Panc1 (cell line): ENCODE measurements at regions not wholly inside any gene's neighbourhood (a gene's known extent, or its start where the extent isn't known, plus 50 kb on each side); places are given as distances from the start of the nearest gene placed in this dataset.

ENCODE experiments used
- ATAC-seq: fragments of 200-7000 bp; cut with Tn5 transposase; 2 replicates; pipeline ENCODE4 v1.9.1; 2020; ENCODE audit warnings: mild to moderate bottlenecking, moderate library complexity
- BruUV-seq: library from RNA; stranded (reverse); fragments of 400-500 nt; replicated peaks from 2 replicates; lab custom pipeline; 2021; lab: Mats Ljungman, UMichigan
- CTCF ChIA-PET: fragments of 300-600 bp; sonication (Branson Sonifier 250); formaldehyde crosslinking; loops from one replicate; lab custom pipeline; 2022; ENCODE audit warnings: antibody characterized with exemption; lab: Charles Lee
- POLR2A ChIA-PET: fragments of 300-600 bp; sonication (Branson Sonifier 250); formaldehyde crosslinking; loops from one replicate; lab custom pipeline; 2022; ENCODE audit warnings: antibody characterized with exemption; lab: Charles Lee
- DNase-seq: peaks from one replicate; pipeline ENCODE4 v3.0.0-alpha.2; 2010; ENCODE audit warnings: low read depth, low spot score
- H3K27ac ChIP-seq: 2 replicates; pipeline ENCODE4 v1.5.1; 2011; ENCODE audit warnings: mild to moderate bottlenecking, low read length, inconsistent platforms
- H3K27me3 ChIP-seq: fragments of 200-500 bp; sonication (Bioruptor generic); 2 replicates; pipeline ENCODE4 v1.6.0; 2014; ENCODE audit warnings: low read length, inconsistent platforms; ENCODE audit not compliant: control insufficient read depth, insufficient read depth
- H3K36me3 ChIP-seq: fragments of 200-500 bp; sonication (Bioruptor generic); 2 replicates; pipeline ENCODE4 v1.5.1; 2014; ENCODE audit warnings: inconsistent platforms, mild to moderate bottlenecking, low read length, moderate library complexity; ENCODE audit not compliant: control insufficient read depth, insufficient read depth
- H3K4me1 ChIP-seq: 2 replicates; pipeline ENCODE4 v1.5.1; 2011; ENCODE audit warnings: inconsistent platforms, mild to moderate bottlenecking, low read length, moderate library complexity; ENCODE audit not compliant: control insufficient read depth, insufficient read depth
- H3K4me3 ChIP-seq, 2 experiments: 2 replicates each; pipeline ENCODE4 v1.5.1; 2011 to 2012; ENCODE audit warnings: low read depth in 2 of 2, low read length in 2 of 2, mild to moderate bottlenecking in 2 of 2, inconsistent platforms in 1 of 2, moderate library complexity in 1 of 2
- H3K9me3 ChIP-seq: fragments of 200-500 bp; sonication (Bioruptor generic); 2 replicates; pipeline ENCODE4 v1.5.1; 2014; ENCODE audit warnings: low read depth, mild to moderate bottlenecking, inconsistent platforms, low read length, moderate library complexity; ENCODE audit not compliant: control insufficient read depth, insufficient read depth
- POLR2AphosphoS5 ChIP-seq: IDR thresholded peaks from 2 replicates; pipeline ENCODE4 v1.6.1; 2012; ENCODE audit warnings: mild to moderate bottlenecking, low read depth, low read length, moderate library complexity
- SIN3A ChIP-seq: IDR thresholded peaks from 2 replicates; pipeline ENCODE4 v1.6.1; 2012; ENCODE audit warnings: low read depth, mild to moderate bottlenecking, low read length, moderate library complexity, borderline replicate concordance; ENCODE audit not compliant: insufficient read depth
- TCF7L2 ChIP-seq: IDR thresholded peaks from 2 replicates; pipeline ENCODE4 v1.6.1; 2011; ENCODE audit warnings: mild to moderate bottlenecking, low read depth, low read length, inconsistent platforms
- in situ Hi-C: cut with HindIII; loops from 2 replicates; pipeline ENCODE4 v1.10.0; 2016; ENCODE audit warnings: low sequenced_read_pairs, low pct_unique_long_range_greater_than_20kb
- intact Hi-C: fragments of 100-400 bp; cut with micrococcal nuclease; formaldehyde crosslinking; loops from one replicate; pipeline ENCODE4 v1.10.0; 2022; ENCODE audit not compliant: unreplicated experiment
- TF ChIP-seq, protein P1 (sequence below): fragments of 450-650 bp; IDR thresholded peaks from 2 replicates; pipeline ENCODE4 v1.5.1; 2017; ENCODE audit warnings: mild to moderate bottlenecking
- TF ChIP-seq, protein P2 (sequence below), 2 experiments: IDR thresholded peaks; 2 replicates each; pipeline ENCODE4 v1.6.1; 2011 to 2012; ENCODE audit warnings: low read depth in 2 of 2, control low read depth in 1 of 2, low read length in 1 of 2, mild to moderate bottlenecking in 1 of 2, moderate library complexity in 1 of 2; ENCODE audit not compliant: insufficient read depth in 1 of 2

DNA sequence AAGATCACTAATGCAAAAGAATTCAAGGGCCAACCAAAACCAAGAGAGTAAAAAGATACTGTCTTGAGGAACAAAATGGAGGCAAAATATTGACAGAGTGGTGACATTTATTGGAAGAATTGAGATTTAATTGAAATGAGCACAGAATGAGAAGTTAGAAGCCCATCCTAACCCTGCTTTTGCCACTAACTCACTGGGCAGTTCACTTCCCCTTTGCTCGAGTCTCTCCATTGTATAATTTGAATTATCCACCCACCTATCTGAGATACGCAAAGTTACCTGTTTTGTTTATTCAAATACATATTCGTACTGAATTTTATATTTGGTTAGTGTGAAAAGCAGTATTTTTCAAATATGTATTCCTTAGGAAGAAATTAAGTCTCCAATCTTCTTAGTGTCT is 204.5 kb upstream of the PRDM1 start:
- in situ Hi-C loops: no loop called here
- CTCF ChIA-PET: no interaction called here
- BruUV-seq: no TSS peak
- H3K36me3 ChIP-seq: no peaks in the 10 kb centered on the region
- H3K4me1 ChIP-seq: no peaks in the 10 kb centered on the region
- intact Hi-C loops: no loop called here
- ATAC-seq (no peak), DNase-seq (no peak)
- H3K9me3 ChIP-seq: no peaks in the 10 kb centered on the region
- no peak overlapping the region for H3K27ac ChIP-seq
- H3K4me3 ChIP-seq: no peak overlapping the region
- TF ChIP-seq SIN3A (no peak), TCF7L2 (no peak), POLR2AphosphoS5 (no peak)
- TF ChIP-seq, protein P1, sequence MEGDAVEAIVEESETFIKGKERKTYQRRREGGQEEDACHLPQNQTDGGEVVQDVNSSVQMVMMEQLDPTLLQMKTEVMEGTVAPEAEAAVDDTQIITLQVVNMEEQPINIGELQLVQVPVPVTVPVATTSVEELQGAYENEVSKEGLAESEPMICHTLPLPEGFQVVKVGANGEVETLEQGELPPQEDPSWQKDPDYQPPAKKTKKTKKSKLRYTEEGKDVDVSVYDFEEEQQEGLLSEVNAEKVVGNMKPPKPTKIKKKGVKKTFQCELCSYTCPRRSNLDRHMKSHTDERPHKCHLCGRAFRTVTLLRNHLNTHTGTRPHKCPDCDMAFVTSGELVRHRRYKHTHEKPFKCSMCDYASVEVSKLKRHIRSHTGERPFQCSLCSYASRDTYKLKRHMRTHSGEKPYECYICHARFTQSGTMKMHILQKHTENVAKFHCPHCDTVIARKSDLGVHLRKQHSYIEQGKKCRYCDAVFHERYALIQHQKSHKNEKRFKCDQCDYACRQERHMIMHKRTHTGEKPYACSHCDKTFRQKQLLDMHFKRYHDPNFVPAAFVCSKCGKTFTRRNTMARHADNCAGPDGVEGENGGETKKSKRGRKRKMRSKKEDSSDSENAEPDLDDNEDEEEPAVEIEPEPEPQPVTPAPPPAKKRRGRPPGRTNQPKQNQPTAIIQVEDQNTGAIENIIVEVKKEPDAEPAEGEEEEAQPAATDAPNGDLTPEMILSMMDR: no peak
- TF ChIP-seq, protein P2, sequence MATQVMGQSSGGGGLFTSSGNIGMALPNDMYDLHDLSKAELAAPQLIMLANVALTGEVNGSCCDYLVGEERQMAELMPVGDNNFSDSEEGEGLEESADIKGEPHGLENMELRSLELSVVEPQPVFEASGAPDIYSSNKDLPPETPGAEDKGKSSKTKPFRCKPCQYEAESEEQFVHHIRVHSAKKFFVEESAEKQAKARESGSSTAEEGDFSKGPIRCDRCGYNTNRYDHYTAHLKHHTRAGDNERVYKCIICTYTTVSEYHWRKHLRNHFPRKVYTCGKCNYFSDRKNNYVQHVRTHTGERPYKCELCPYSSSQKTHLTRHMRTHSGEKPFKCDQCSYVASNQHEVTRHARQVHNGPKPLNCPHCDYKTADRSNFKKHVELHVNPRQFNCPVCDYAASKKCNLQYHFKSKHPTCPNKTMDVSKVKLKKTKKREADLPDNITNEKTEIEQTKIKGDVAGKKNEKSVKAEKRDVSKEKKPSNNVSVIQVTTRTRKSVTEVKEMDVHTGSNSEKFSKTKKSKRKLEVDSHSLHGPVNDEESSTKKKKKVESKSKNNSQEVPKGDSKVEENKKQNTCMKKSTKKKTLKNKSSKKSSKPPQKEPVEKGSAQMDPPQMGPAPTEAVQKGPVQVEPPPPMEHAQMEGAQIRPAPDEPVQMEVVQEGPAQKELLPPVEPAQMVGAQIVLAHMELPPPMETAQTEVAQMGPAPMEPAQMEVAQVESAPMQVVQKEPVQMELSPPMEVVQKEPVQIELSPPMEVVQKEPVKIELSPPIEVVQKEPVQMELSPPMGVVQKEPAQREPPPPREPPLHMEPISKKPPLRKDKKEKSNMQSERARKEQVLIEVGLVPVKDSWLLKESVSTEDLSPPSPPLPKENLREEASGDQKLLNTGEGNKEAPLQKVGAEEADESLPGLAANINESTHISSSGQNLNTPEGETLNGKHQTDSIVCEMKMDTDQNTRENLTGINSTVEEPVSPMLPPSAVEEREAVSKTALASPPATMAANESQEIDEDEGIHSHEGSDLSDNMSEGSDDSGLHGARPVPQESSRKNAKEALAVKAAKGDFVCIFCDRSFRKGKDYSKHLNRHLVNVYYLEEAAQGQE (IDR thresholded peaks at IDR 0.05; ENCODE audit: insufficient read depth in 1 of 2, low read depth in 2 of 2, low read length in 1 of 2): no peak
- POLR2A ChIA-PET: no interaction called here
- H3K27me3 ChIP-seq: no peaks in the 10 kb centered on the region; the same call in 1 of the 2 replicates

DNA sequence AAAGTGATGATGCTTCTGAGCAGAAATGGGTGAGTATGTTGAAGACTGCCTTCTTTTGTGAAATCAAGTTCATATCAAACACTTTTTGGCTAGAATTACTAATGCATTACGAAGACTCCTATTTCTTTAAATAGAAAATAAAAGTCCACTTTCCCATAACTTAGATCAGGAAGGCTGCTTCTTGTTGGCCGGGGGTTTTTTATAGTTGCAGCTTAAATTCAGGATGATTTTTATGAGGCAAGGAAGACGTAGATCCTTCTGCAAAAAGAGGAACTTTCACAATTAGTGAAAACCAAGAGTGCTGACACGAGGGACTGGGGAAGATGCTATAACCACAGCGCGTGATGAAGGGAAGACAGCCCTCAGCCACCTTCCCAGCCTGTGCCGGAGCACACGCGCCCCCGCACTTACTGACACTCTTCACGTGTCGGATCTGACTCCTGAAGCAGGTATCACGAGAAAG is 206.1 kb upstream of the PRDM1 start:
- no TSS peak for BruUV-seq
- no peak overlapping the region for H3K27ac ChIP-seq
- intact Hi-C loops: no loop called here

More for the DNA sequence above, 206.1 kb upstream of the PRDM1 start:
- no peak for DNase-seq
- Histone ChIP-seq H3K27me3 (no peaks in the 10 kb centered on the region; the same call in 1 of the 2 replicates), H3K36me3 (no peaks in the 10 kb centered on the region), H3K4me3 (no peak overlapping the region), H3K9me3 (no peaks in the 10 kb centered on the region), H3K4me1 (no peaks in the 10 kb centered on the region)
- CTCF ChIA-PET: no interaction called here
- no peak for ATAC-seq
- in situ Hi-C loops: no loop called here
- POLR2A ChIA-PET: no interaction called here
- TF ChIP-seq POLR2AphosphoS5 (no peak), SIN3A (no peak), TCF7L2 (no peak)
- TF ChIP-seq, protein P2 (IDR thresholded peaks at IDR 0.05; ENCODE audit: insufficient read depth in 1 of 2, low read depth in 2 of 2, low read length in 1 of 2): no peak
- TF ChIP-seq, protein P1: no peak
